Breast epithelium (tissue), 3 donors: ENCODE measurements at regions not wholly inside any gene's neighbourhood (a gene's known extent, or its start where the extent isn't known, plus 50 kb on each side); places are given as distances from the start of the nearest gene placed in this dataset.

Source experiments
- CTCF ChIP-seq, 3 donors: fragments of 450-650 bp; IDR thresholded peaks; one replicate each; pipeline ENCODE4 v1.5.1; 2016 to 2017; ENCODE audit warnings: antibody characterized with exemption in 3 of 3, mild to moderate bottlenecking in 3 of 3, moderate library complexity in 3 of 3
- POLR2A ChIP-seq: fragments of 450-650 bp; IDR thresholded peaks from one replicate; pipeline ENCODE4 v1.6.1; 2016; ENCODE audit warnings: antibody characterized with exemption, mild to moderate bottlenecking, moderate library complexity

GRCh38 chr7:93036807-93037206, 81.0 kb downstream of the SAMD9 start:
- TF ChIP-seq CTCF (IDR thresholded peaks at IDR 0.05) (no peak), POLR2A (no peak)
